Activated CD4-positive, alpha-beta memory T cell treated with anti-CD3 and anti-CD28 coated beads for 36 hours (primary cell): ENCODE measurements at regions not wholly inside any gene's neighbourhood (a gene's known extent, or its start where the extent isn't known, plus 50 kb on each side); places are given as distances from the start of the nearest gene placed in this dataset.

ENCODE experiments used
- CTCF ChIA-PET: fragments of 350-600 bp; sonication (Branson Sonifier 250); formaldehyde crosslinking; loops from one replicate; lab custom pipeline; 2021; ENCODE audit warnings: antibody characterized with exemption, inconsistent platforms; lab: Charles Lee
- POLR2A ChIA-PET: fragments of 350-600 bp; sonication (Branson Sonifier 250); formaldehyde crosslinking; loops from one replicate; lab custom pipeline; 2021; ENCODE audit warnings: antibody characterized with exemption; lab: Charles Lee
- DNase-seq: peaks from one replicate; pipeline ENCODE4 v3.0.0-alpha.2; 2020
- H3K27ac Mint-ChIP-seq: one replicate; pipeline ENCODE4 v1.8.0; 2021; ENCODE audit warnings: mixed read lengths
- H3K27me3 Mint-ChIP-seq: one replicate; pipeline ENCODE4 v1.8.0; 2021; ENCODE audit warnings: mixed read lengths
- H3K36me3 Mint-ChIP-seq: one replicate; pipeline ENCODE4 v1.8.0; 2021; ENCODE audit warnings: mixed read lengths
- H3K4me1 Mint-ChIP-seq: one replicate; pipeline ENCODE4 v1.8.0; 2021; ENCODE audit warnings: low read depth, mixed read lengths
- H3K4me3 Mint-ChIP-seq: one replicate; pipeline ENCODE4 v1.8.0; 2021; ENCODE audit warnings: mild to moderate bottlenecking, mixed read lengths
- H3K9me3 Mint-ChIP-seq: one replicate; pipeline ENCODE4 v1.8.0; 2021; ENCODE audit warnings: mixed read lengths
- intact Hi-C: fragments of 100-400 bp; cut with micrococcal nuclease; formaldehyde crosslinking; loops from one replicate; pipeline ENCODE4 v1.15.1; 2023

- Mint-ChIP-seq H3K4me1 (no peaks in the 10 kb centered on the region), H3K4me3 (no peak overlapping the region), H3K27ac (no peak overlapping the region), H3K9me3 (no peaks in the 10 kb centered on the region), H3K36me3 (no peaks in the 10 kb centered on the region), H3K27me3 (peaks cover 13% of the 10 kb centered on the region)
- CTCF ChIA-PET = no interaction called here
- POLR2A ChIA-PET = no interaction called here
- intact Hi-C loops = no loop called here
- no peak for DNase-seq
These were observed 73.0 kb upstream of the PCSK6 start for GRCh38 chr15:101562428-101563059.

GRCh38 chr15:101561584-101561906, 72.0 kb upstream of the PCSK6 start:
- Mint-ChIP-seq H3K27me3 (peaks cover 12% of the 10 kb centered on the region), H3K27ac (no peak overlapping the region), H3K9me3 (no peaks in the 10 kb centered on the region), H3K36me3 (no peaks in the 10 kb centered on the region), H3K4me1 (no peaks in the 10 kb centered on the region), H3K4me3 (no peak overlapping the region)
- intact Hi-C loops = no loop called here
- POLR2A ChIA-PET = no interaction called here
- CTCF ChIA-PET = no interaction called here
- DNase-seq = no peak

- Mint-ChIP-seq H3K27ac (no peak overlapping the region), H3K36me3 (no peaks in the 10 kb centered on the region), H3K9me3 (no peaks in the 10 kb centered on the region), H3K27me3 (peaks cover 11% of the 10 kb centered on the region), H3K4me1 (no peaks in the 10 kb centered on the region), H3K4me3 (no peak overlapping the region)
- ChIA-PET CTCF (no interaction called here), POLR2A (no interaction called here)
- intact Hi-C loops = no loop called here
- no peak for DNase-seq
These were observed 71.4 kb upstream of the PCSK6 start for GRCh38 chr15:101560722-101561583.

- H3K4me3 Mint-ChIP-seq = no peak overlapping the region
- intact Hi-C loops = no loop called here
- CTCF ChIA-PET = no interaction called here
- no peaks in the 10 kb centered on the region for H3K9me3 Mint-ChIP-seq
- DNase-seq = no peak
- H3K27me3 Mint-ChIP-seq = peaks cover 9% of the 10 kb centered on the region
- no peaks in the 10 kb centered on the region for H3K4me1 Mint-ChIP-seq
- H3K36me3 Mint-ChIP-seq = no peaks in the 10 kb centered on the region
- POLR2A ChIA-PET = no interaction called here
- no peak overlapping the region for H3K27ac Mint-ChIP-seq
These were observed 70.4 kb upstream of the PCSK6 start for GRCh38 chr15:101559952-101560351.

- Mint-ChIP-seq H3K4me3 (no peak overlapping the region), H3K9me3 (no peaks in the 10 kb centered on the region), H3K27ac (no peak overlapping the region), H3K27me3 (peaks cover 6% of the 10 kb centered on the region), H3K4me1 (no peaks in the 10 kb centered on the region), H3K36me3 (no peaks in the 10 kb centered on the region)
- no peak for DNase-seq
- ChIA-PET POLR2A (no interaction called here), CTCF (no interaction called here)
- intact Hi-C loops = no loop called here
These were observed 68.9 kb upstream of the PCSK6 start for GRCh38 chr15:101558221-101558941.

DNA sequence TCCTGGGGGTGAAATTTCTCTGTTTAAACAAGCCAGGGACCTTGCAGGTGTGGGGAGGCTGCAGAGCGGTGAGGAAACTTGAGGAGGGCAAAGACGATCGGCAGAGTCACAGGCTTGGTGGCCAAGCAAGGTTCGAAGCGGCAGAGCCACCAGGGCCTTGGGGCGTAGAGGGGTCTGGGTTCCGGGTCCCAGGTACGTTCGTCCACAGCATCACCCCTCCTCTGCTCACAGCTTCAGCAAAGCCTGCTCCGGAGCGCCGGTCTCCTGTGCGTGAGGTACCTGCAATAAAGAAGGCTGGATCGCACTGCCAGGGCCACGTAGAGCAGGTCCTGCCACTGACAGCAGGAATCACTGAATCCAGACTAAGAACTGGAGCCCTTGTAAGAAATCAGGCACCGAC, 66.8 kb upstream of the PCSK6 start:
- ChIA-PET POLR2A (no interaction called here), CTCF (no interaction called here)
- Mint-ChIP-seq H3K9me3 (no peaks in the 10 kb centered on the region), H3K4me3 (no peak overlapping the region), H3K36me3 (no peaks in the 10 kb centered on the region), H3K4me1 (no peaks in the 10 kb centered on the region), H3K27me3 (peaks cover 8% of the 10 kb centered on the region), H3K27ac (no peak overlapping the region)
- intact Hi-C loops = no loop called here
- DNase-seq = no peak

DNA sequence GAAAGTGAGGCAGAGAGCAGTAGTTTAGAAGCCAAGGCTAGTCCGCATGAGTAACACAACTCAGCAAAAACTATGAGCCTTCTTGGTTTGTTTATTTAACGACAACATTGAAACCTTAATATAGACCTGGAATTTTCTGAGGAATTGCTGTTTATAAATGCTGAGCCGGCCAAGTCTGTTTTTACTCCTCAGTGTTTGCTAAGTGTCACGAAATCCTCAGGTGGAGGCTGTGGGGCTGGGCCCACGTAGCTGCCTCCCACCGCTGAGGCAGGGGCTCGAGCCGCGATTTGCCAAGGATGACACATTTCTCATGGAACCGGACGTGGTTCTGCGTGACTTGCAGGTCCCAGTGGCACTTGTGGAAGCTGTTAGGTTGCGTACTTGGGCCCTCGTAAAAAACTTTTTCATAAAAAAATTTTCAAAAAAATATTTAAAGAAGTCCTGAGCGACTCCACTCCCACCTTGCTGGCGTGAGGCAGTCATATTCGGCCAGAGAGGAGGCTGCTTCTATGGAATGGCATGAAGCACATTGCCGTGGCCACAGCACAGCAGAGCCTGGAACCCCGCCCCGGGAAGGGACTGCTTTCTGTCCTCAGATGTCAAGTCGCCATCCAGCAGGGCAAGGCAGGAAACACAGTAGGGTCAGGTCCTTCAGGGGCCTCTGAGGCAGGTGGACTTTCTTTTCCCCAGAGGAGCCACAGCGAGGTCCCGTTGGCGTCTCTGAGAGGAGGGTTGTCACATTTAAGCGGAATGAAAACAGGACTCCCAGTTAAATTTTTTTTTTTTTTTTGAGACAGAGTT, 64.8 kb upstream of the PCSK6 start:
- no peak for DNase-seq
- no peaks in the 10 kb centered on the region for H3K9me3 Mint-ChIP-seq
- POLR2A ChIA-PET = no interaction called here
- H3K36me3 Mint-ChIP-seq = no peaks in the 10 kb centered on the region
- intact Hi-C loops = no loop called here
- H3K27me3 Mint-ChIP-seq = peaks cover 7% of the 10 kb centered on the region
- H3K27ac Mint-ChIP-seq = no peak overlapping the region
- H3K4me3 Mint-ChIP-seq = no peak overlapping the region
- H3K4me1 Mint-ChIP-seq = no peaks in the 10 kb centered on the region
- CTCF ChIA-PET = no interaction called here

DNA sequence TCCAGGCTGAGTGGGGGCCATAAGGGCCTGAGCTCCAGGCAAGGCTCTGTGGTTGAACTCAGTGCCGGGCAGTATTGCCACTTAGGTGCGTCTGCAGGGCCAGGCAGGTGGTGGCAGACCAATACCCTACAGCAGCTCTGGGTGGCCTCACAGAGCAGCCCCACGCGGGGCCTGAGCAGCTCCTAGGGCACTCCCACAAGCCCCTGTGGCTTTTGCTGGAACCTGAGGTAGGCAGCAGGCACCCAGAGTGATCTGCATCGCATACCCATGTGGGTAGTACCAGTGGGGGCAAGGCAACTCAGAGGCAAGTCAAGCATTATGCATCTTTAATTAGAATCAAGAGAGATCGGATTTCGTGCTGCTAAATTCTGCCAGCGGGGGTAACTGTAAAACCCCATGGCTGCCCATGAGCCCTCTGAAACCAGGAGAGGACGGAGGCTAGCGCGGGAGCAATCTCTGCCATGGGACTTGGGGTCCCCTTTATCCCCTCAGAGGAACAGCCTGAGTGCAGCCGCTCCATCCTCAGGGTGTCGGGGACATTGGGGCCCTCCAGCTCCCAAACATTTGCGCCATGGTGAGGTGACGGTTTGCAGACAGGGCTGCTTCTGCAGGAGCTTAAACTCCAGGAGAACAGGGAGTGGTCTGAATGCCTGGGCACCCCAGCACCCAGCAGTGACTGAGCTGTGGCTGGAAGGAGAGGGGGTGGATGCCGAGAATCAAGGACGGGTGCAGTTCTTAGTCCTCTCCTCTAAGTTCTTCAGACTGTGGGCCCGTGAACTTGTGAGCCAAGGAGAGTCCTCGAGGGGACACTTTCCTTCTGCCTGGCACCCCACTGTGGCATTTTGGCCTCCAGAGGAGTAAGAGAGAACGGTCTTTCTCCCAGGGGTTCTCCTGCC, 62.4 kb upstream of the PCSK6 start:
- ChIA-PET CTCF (no interaction called here), POLR2A (no interaction called here)
- Mint-ChIP-seq H3K27me3 (peaks cover 16% of the 10 kb centered on the region), H3K9me3 (peaks cover 3% of the 10 kb centered on the region), H3K4me3 (no peak overlapping the region), H3K4me1 (no peaks in the 10 kb centered on the region), H3K27ac (no peak overlapping the region), H3K36me3 (peaks cover 2% of the 10 kb centered on the region)
- no peak for DNase-seq
- intact Hi-C loops = no loop called here

DNA sequence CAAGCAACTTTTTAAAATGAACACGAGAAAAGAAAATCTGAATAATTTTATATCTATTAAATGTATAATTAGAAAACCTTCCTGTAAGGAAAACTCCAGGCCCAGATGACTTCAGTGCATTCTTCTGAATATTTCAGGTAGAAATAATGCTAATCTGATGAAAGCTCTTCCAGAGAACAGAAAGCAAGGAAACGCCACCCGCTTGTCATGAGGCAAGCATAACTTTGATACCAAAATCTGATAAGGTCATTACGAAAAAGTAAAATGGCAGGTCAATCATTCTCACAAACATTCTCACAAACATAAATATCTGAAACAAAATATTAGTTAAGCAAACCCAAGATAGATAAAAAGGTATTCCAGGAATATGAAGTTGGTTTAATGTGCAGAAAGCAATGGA, 60.6 kb upstream of the PCSK6 start:
- peaks cover 3% of the 10 kb centered on the region for H3K9me3 Mint-ChIP-seq
- no peak overlapping the region for H3K4me3 Mint-ChIP-seq
- H3K4me1 Mint-ChIP-seq = no peaks in the 10 kb centered on the region
- ChIA-PET CTCF (interaction anchor here (1.3 kb wide), 1 partner anchor 35 kb away, joined by 3 read pairs; no protein-coding TSS in a partner anchor), POLR2A (no interaction called here)
- no peak overlapping the region for H3K27ac Mint-ChIP-seq
- intact Hi-C loops = no loop called here
- DNase-seq = no peak
- peaks cover 16% of the 10 kb centered on the region for H3K27me3 Mint-ChIP-seq
- H3K36me3 Mint-ChIP-seq = peaks cover 2% of the 10 kb centered on the region

DNA sequence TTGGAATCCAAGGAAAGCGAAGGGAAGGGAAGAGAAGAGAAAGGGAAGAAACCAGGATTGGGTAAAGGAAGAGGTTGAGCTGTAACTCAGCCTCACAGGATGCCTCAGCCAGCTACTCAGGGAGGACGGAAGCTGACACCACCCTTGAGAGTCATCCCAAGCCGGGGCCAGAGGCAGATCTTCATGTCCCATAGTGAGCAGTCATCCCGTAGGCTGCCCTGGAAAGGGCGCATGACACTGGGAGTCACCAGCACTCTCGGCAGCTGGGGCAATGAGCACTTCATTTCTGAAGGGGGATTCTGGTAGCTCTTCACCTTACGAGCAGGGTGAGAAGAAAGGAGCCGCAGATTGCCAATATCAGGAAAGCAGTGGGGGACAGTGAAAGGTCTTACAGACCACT, 60.1 kb upstream of the PCSK6 start:
- POLR2A ChIA-PET = no interaction called here
- DNase-seq = no peak
- H3K4me1 Mint-ChIP-seq = no peaks in the 10 kb centered on the region
- H3K27me3 Mint-ChIP-seq = peaks cover 18% of the 10 kb centered on the region
- peaks cover 2% of the 10 kb centered on the region for H3K36me3 Mint-ChIP-seq
- intact Hi-C loops = no loop called here
- CTCF ChIA-PET = interaction anchor here (1.3 kb wide), 1 partner anchor 35 kb away, joined by 3 read pairs; no protein-coding TSS in a partner anchor
- peaks cover 3% of the 10 kb centered on the region for H3K9me3 Mint-ChIP-seq
- no peak overlapping the region for H3K27ac Mint-ChIP-seq
- H3K4me3 Mint-ChIP-seq = no peak overlapping the region

DNA sequence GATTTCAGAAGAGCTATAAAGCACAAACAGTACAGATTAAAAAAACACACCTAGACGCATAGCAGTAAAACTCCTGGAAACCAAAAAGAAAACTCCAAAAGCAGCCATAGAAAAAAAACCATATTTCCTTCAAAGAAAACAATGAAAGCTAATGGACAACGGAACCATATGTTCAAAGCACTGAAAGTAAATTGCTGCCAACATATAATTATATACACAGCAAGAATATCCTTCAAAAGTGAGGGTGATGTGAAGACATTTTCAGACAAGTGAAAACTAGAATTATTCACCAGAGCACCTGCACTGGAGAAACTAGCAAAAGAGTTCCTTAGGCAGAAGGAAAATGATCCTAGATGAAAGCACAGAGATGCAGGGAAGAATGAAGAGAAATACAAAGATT, 58.2 kb upstream of the PCSK6 start:
- intact Hi-C loops = no loop called here
- no peak overlapping the region for H3K4me3 Mint-ChIP-seq
- peaks cover 3% of the 10 kb centered on the region for H3K9me3 Mint-ChIP-seq
- DNase-seq = no peak
- no peaks in the 10 kb centered on the region for H3K4me1 Mint-ChIP-seq
- H3K36me3 Mint-ChIP-seq = peaks cover 2% of the 10 kb centered on the region
- peaks cover 18% of the 10 kb centered on the region for H3K27me3 Mint-ChIP-seq
- ChIA-PET CTCF (no interaction called here), POLR2A (no interaction called here)
- H3K27ac Mint-ChIP-seq = no peak overlapping the region
